GM19328 (cell line): ENCODE measurements at regions not wholly inside any gene's neighbourhood (a gene's known extent, or its start where the extent isn't known, plus 50 kb on each side); places are given as distances from the start of the nearest gene placed in this dataset.

Experiments
- ATAC-seq: cut with Tn5 transposase; IDR thresholded peaks from one replicate; pipeline ENCODE4 v1.9.1; 2021; ENCODE audit warnings: mild to moderate bottlenecking, moderate library complexity; ENCODE audit not compliant: unreplicated experiment

DNA sequence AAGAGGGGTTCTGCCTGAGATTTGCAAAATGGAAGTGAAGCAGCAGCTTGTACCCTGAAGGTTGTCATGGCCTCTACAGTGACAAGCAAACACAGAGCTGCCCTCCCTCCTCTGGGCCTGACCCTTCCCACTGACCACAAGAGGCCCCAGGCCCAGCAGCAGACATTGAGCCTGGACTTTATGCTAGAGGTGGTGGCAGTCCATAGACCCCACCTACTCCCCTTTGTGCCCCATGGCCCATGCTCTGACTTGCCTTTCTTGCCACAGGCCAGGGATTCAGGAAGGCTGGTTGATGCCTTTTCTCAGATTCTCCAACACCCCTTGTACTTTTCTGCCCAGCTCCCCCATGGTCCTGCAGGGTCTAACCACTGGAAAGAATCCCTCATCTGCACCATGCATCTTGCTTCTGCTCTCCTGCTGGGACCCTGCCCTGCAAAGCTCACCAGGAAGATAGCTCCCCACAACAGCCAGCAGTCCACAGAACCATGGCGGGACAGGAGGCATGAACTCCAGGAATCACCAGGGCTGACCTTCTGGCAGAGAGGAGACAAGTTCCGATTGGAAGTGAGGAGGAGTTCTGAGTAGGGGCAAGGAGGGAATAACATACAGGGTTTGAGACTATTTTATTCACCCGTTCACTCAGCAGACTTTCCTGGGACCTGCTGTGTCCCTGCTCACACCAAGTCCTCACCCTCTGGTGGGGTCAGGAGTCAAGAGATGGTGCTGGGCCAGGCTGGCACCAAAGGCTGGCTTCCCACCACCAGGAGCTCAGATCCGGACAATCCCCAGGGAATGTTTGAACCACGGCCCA lies 263.8 kb downstream of the SYK start:
- no peak for ATAC-seq

DNA sequence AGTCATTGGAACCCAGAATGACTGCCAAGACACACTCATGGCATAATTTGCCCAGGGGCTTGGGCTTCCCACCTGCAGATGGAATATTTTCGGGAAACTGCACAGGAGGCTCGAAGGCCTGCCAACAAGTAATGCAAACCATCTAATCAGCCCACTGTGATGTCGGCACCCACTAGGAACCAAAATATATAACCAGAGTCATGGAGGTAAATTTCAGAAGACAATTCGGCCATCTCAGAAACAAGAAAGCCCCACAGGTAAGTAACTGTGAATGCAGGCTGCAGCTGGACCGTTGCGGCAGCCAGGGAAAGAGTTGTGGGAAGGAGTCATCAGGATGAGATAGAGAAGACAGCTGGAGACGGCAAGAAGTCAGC lies 264.4 kb downstream of the SYK start:
- ATAC-seq = no peak

DNA sequence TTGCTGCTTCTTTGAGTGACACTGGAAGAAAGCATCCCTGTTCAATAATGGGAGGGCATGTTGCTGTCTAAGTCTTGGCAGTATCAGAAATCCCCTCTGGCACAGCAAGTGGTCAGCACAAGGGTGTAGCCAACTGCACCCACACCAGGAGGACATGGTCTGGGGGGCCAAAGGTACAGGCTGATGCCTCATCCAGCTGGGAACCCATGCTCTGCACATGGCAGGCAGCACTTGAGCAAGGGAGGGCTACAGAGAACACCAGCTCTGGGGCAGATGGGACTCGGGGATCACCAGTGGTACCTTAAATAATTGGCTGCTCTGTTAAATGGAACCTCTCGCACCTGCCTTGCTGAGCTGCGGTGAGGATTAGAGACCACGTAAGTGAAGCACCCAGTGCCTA lies 265.2 kb downstream of the SYK start:
- ATAC-seq = no peak

- no peak for ATAC-seq
Observed at GRCh38 chr9:91067306-91067860, 265.8 kb downstream of the SYK start.

DNA sequence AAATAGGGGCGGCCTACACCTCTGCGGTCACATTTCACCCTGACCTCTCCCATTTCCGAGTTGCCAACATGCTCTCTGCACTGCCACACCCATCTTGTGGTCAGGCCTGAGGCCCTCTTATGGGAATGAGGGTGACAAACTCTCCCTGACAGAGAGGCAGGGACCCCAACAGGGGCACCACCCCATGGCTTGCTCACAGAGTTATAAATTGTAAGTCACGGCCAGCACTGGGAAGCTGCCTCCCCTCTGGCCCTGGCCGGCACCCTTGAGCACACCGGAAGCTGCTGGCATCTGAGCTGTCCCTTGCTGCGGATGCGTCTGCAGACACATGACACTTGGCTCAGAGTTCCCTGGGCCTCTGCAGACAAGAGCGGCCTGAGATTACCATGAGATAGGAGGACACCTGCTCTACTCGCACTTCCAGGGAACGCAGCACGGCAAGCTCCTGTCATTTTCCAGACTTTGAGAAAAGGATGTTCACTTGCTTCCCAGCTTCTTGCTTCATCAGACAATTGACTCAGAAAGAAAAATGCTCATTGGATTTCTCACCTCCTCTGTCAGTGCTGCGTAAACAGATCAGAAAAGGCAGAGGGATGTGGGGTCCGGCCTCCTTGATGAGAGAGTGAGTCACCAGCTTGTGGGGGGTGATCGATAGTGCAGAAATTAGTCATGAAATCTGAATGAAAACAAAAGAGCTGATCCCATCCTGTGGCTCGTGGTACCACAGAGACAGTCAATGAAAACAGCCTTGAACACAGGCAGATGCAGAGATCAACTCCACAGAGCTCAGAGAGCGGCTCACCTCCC lies 269.8 kb downstream of the SYK start:
- ATAC-seq = no peak

DNA sequence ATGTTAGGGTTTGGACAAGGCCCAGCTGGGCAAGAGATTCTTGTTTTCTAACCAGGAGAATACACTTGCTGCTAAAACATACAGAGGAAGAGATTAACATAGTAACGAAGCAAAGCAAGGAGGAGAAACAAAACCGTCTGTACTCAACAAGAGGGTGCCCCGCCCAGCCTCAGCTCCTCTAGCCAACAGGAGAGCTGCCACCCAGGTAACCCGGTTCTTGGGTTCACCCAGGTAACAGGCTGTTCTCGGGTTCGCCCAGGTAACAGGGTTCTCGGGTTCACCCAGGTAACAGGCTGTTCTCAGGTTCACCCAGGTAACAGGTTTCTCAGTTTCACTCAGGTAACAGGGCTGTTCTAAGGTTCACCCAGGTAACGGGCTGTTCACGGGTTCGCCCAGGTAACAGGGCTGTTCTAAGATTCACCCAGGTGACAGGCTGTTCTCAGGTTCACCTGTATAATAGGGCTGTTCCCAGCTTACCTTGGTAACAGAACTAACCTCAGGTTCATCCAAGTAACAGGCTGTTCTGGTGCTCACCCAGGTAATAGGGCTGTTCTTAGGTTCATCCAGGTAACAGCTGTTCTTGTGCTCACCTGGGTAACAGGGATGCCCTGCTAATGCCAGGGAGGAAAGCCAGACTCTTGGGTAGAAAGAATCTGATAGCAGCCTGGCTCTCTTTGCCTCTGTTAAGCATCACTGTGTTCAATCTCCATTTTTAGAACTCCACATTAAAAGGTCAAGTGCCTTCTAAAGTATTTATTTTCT lies 271.6 kb downstream of the SYK start:
- ATAC-seq = no peak

GRCh38 chr9:91073811-91074771 lies 272.5 kb downstream of the SYK start:
- ATAC-seq = no peak

GRCh38 chr9:91074866-91075265 lies 273.2 kb downstream of the SYK start:
- no peak for ATAC-seq

DNA sequence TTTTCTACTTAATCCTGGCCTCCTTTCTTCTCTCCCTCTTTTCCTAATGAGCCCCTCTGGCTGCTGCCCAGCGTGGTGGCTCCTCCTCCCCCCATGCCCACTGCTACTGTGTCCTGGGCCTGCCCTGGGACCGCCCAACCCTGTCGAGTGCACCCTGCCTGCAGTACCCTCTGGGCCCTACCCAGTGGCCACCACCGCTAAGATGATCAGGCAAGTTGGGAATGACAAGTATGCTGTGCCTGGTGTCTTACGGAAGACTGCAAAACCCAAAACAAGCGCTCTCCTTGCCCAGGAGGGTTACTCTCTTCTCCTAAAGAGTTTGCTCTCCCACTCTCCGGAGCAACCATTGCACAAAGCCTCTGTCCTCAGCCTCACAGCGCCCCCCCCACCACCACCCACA lies 273.7 kb downstream of the SYK start:
- ATAC-seq = no peak

DNA sequence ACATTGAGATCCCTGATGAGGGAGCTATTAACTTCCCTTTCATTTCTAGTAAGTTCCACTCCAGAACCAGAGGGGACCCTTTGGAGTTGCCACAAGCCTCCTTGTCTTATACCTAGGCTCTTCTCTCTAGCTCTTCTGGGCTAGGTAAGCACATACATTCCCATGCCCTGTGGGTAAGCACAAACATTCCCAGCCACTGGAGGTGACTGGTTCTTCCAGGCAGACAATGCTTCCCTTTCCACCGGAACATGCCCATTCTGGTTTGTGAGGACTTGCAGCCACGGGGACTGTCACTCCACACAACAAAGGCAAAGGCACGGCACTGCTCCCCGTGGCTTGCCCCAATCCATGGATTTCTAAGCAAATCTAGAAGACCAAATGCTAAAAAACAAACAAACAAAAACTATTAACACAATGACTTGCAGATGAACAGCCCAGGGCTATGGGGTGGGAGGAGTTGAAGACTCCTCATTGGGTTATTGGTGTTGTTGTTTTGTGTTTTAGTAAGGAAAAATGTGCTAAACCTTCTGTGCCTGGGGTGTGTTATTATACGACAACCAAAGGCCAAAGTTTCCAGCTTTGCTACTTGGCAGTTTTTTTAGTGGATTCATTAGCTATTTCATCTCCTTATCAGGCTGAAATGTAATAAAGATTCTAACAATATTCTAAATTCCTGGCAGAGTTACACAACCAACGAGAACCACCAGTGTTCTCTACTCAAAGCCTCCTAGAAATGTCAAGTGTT lies 276.2 kb downstream of the SYK start:
- no peak for ATAC-seq

GRCh38 chr9:91078369-91078695 lies 276.7 kb downstream of the SYK start:
- ATAC-seq = no peak

DNA sequence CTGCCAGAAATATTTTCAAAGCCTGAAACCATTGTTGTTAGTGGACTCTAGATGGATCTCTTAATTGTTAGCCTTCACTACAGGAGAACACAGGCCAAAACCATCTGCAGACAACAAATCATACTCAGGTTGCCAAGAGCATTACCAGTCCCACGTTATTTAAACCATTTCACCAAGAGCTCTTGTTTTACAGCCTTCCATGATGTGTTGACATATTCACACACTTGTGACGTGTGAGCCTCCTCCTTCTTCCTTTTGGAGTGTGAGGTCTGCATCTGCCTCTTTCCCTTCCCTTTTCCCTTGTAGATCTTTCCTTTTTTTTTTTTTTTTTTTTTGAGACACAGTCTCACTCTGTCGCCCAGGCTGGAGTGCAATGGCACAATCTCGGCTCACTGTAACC lies 279.0 kb downstream of the AUH start:
- ATAC-seq = no peak

- ATAC-seq = no peak
Observed at GRCh38 chr9:91084896-91085516, 276.7 kb downstream of the AUH start.

- no peak for ATAC-seq
Observed at GRCh38 chr9:91085517-91086291, 276.0 kb downstream of the AUH start.

DNA sequence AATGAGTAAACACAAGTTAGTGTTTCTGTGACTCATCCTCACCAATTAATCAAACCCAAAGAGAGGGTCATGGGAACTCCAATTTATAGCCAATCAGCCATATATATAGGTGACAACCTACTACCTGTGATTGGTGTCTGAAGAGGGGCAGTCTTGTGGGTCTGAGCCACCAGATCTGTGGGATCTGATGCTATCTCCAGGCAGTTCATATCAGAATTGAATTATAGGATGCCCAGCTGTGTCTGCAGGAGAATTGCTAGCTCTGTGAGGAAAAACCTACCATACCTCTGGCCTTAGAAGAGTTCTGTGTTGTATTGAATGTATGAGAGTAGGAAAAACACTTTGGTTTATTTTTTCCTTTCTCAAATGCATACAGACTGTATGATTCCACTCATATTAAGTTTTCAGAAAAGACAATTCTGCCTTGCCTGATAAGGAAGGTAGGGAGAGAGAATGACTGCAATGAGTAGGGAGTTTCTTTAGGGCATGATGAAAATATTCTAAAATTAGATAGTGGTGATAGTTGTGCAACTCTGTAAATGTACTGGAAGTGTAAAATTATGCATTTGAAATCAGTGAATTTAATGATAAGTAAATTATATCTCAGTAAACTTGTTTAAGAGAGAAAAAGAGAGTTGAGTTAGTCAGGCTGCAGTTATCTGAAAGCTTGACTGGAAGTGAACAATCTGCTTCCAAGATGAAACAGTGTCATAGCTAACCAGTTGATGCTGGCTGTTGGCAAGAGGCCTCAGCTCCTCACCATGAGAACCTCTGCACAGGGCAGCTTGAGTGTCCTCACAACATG lies 274.9 kb downstream of the AUH start:
- no peak for ATAC-seq

DNA sequence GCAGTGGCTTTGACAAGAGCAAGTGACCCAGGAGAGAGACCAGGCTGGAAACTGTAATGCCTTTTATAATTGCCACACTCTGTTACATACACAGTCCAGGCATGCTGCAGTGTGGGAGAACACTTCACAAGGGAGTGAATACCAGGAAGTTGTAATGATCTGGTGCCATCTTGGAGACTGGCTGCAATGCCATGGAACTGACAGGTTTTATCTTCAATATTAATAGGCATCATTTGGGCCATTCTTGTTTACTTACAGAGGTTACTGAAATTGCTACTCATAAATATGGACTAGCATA lies 274.3 kb downstream of the AUH start:
- no peak for ATAC-seq

GRCh38 chr9:91089405-91090129 lies 272.2 kb downstream of the AUH start:
- ATAC-seq = no peak
